ENCODE measurements at regions not wholly inside any gene's neighbourhood (a gene's known extent, or its start where the extent isn't known, plus 50 kb on each side); places are given as distances from the start of the nearest gene placed in this dataset.
"Not testable (repeated sequence)": the region's sequence is repeated elsewhere in the genome, so short reads cannot be mapped to it uniquely, and the experiment has no call there.

GRCh38 chr6:4660377-4661321, 115.6 kb upstream of the CDYL start:
- Histone ChIP-seq H3K4me2 (ENCODE audit: low read length) (no peak overlapping the region), H3K36me3 (ENCODE audit: insufficient read depth, low read length) (no peaks in the 10 kb centered on the region), H3K4me3 (ENCODE audit: low read depth, low read length, poor library complexity, severe bottlenecking) (no peak overlapping the region), H3K9me2 (ENCODE audit: insufficient read depth, low read length) (no peaks in the 10 kb centered on the region), H3K79me2 (ENCODE audit: insufficient read depth, low read depth, low read length) (no peaks in the 10 kb centered on the region), H2AFZ (ENCODE audit: low read length) (no peak overlapping the region), H3K9me3 (ENCODE audit: low read length) (no peaks in the 10 kb centered on the region), H4K20me1 (ENCODE audit: insufficient read depth, low read length) (no peaks in the 10 kb centered on the region), H3K4me1 (ENCODE audit: insufficient read depth, low read length, poor library complexity, severe bottlenecking) (no peaks in the 10 kb centered on the region), H3K27ac (ENCODE audit: low read depth, low read length, poor library complexity, severe bottlenecking) (no peak overlapping the region)
- intact Hi-C loops (cut with micrococcal nuclease; ENCODE audit: unreplicated experiment) = no loop called here
- CTCF ChIA-PET (ENCODE audit: unreplicated experiment) = no interaction called here
- BruUV-seq (replicated peaks) = no TSS peak
- TF ChIP-seq CTCF (conservative IDR thresholded peaks at IDR 0.05; ENCODE audit: low read length) = no peak
- no peak for TF ChIP-seq EZH2phosphoT487 (IDR thresholded peaks at IDR 0.05; ENCODE audit: borderline replicate concordance, low read depth, low read length)
- POLR2A ChIA-PET = no interaction called here
- no peak for DNase-seq (ENCODE audit: low spot score)

DNA sequence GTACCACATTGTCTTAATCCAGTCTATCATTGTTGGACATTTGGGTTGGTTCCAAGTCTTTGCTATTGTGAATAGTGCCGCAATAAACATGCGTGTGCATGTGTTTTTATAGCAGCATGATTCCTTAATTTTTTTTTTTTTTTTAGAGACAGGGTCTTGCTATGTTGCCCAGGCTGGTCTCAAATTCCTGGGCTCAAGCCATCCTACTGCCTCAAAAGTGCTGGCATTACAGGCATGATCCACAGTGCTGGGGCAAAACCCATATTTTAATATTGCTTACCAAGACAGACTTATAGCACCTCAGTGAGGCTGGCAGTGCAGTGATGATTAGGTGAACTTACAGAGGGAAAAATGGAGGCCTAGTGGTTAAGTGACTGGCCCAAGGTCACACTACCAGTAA, 116.5 kb upstream of the CDYL start:
- BruUV-seq (replicated peaks); DNase-seq (ENCODE audit: low spot score); CTCF ChIA-PET (ENCODE audit: unreplicated experiment): not testable (repeated sequence)

GRCh38 chr6:4658486-4658885, 117.7 kb upstream of the CDYL start:
- no peak overlapping the region for H3K27ac ChIP-seq (ENCODE audit: low read depth, low read length, poor library complexity, severe bottlenecking)
- no peaks in the 10 kb centered on the region for H3K36me3 ChIP-seq (ENCODE audit: insufficient read depth, low read length)
- no peak for DNase-seq (ENCODE audit: low spot score)
- no peak for TF ChIP-seq CTCF (conservative IDR thresholded peaks at IDR 0.05; ENCODE audit: low read length)
- no peak for TF ChIP-seq EZH2phosphoT487 (IDR thresholded peaks at IDR 0.05; ENCODE audit: borderline replicate concordance, low read depth, low read length)
- intact Hi-C loops (cut with micrococcal nuclease; ENCODE audit: unreplicated experiment) = no loop called here
- H4K20me1 ChIP-seq (ENCODE audit: insufficient read depth, low read length) = no peaks in the 10 kb centered on the region
- CTCF ChIA-PET (ENCODE audit: unreplicated experiment) = no interaction called here
- no peaks in the 10 kb centered on the region for H3K9me3 ChIP-seq (ENCODE audit: low read length)
- no peaks in the 10 kb centered on the region for H3K4me1 ChIP-seq (ENCODE audit: insufficient read depth, low read length, poor library complexity, severe bottlenecking)
- no peak overlapping the region for H3K4me2 ChIP-seq (ENCODE audit: low read length)
- POLR2A ChIA-PET = no interaction called here
- H2AFZ ChIP-seq (ENCODE audit: low read length) = no peak overlapping the region
- no TSS peak for BruUV-seq (replicated peaks)
- H3K9me2 ChIP-seq (ENCODE audit: insufficient read depth, low read length) = no peaks in the 10 kb centered on the region
- no peaks in the 10 kb centered on the region for H3K79me2 ChIP-seq (ENCODE audit: insufficient read depth, low read depth, low read length)
- H3K4me3 ChIP-seq (ENCODE audit: low read depth, low read length, poor library complexity, severe bottlenecking) = no peak overlapping the region

More for the DNA sequence above, 116.5 kb upstream of the CDYL start:
- H3K9me2 ChIP-seq (ENCODE audit: insufficient read depth, low read length); intact Hi-C loops (cut with micrococcal nuclease; ENCODE audit: unreplicated experiment); H3K79me2 ChIP-seq (ENCODE audit: insufficient read depth, low read depth, low read length); H3K4me1 ChIP-seq (ENCODE audit: insufficient read depth, low read length, poor library complexity, severe bottlenecking); H2AFZ ChIP-seq (ENCODE audit: low read length); H3K9me3 ChIP-seq (ENCODE audit: low read length); H3K4me2 ChIP-seq (ENCODE audit: low read length); H4K20me1 ChIP-seq (ENCODE audit: insufficient read depth, low read length); H3K4me3 ChIP-seq (ENCODE audit: low read depth, low read length, poor library complexity, severe bottlenecking); H3K27ac ChIP-seq (ENCODE audit: low read depth, low read length, poor library complexity, severe bottlenecking); H3K36me3 ChIP-seq (ENCODE audit: insufficient read depth, low read length): not testable (repeated sequence)
- POLR2A ChIA-PET = interaction anchor here (0.7 kb wide), 1 partner anchor 16 kb away, joined by 4 read pairs; no protein-coding TSS in a partner anchor
